ENCODE measurements at regions not wholly inside any gene's neighbourhood (a gene's known extent, or its start where the extent isn't known, plus 50 kb on each side); places are given as distances from the start of the nearest gene placed in this dataset.

DNA sequence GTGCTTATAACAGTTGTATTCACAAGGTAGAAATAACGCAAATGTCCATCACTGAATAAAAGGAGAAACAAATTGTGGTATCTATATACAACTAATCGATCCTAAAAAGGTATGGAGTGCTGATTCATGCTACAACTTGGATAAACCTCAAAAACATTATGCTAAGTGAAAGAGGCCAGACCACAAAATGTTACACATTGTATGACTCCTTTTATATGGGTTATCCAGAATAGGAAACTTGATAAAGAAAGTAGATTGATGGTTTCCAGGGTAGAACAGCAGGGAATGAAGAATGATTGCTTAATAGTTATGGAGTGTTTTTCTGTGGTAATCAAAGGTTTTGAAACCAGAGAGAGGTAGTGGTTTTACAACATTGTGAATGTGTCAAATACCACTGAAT is 432.2 kb upstream of the TRIB2 start:
- TF ChIP-seq, protein P1, sequence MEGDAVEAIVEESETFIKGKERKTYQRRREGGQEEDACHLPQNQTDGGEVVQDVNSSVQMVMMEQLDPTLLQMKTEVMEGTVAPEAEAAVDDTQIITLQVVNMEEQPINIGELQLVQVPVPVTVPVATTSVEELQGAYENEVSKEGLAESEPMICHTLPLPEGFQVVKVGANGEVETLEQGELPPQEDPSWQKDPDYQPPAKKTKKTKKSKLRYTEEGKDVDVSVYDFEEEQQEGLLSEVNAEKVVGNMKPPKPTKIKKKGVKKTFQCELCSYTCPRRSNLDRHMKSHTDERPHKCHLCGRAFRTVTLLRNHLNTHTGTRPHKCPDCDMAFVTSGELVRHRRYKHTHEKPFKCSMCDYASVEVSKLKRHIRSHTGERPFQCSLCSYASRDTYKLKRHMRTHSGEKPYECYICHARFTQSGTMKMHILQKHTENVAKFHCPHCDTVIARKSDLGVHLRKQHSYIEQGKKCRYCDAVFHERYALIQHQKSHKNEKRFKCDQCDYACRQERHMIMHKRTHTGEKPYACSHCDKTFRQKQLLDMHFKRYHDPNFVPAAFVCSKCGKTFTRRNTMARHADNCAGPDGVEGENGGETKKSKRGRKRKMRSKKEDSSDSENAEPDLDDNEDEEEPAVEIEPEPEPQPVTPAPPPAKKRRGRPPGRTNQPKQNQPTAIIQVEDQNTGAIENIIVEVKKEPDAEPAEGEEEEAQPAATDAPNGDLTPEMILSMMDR (IDR thresholded peaks at IDR 0.05; ENCODE audit: borderline replicate concordance, control extremely low read depth, extremely low read depth, insufficient read depth, missing control alignments) = no peak
- no peak for DNase-seq (ENCODE audit: low spot score)
- in situ Hi-C loops (cut with MboI; ENCODE audit: low sequenced_read_pairs, unreplicated experiment) = no loop called here

DNA sequence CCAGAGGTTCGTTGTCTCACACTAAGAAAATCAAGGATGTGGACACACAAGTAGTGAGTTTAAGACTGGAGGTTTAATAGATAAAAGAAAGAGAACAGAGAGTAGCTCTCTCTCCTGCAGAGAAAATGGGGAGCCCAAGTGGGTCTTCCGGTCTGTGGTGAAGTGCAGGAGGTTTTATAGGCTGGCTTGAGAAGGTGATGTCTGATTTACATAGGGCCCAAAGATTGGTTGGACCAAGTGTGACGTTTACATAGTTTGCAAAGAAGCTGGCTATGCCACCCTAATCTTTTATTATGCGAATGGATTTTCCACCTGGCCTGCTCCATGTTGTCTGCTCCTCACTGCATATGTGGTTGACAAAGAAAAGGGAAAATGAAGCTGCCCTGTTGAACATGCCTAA is 430.4 kb upstream of the TRIB2 start:
- in situ Hi-C loops (cut with MboI; ENCODE audit: low sequenced_read_pairs, unreplicated experiment) = no loop called here
- TF ChIP-seq, protein P1 (IDR thresholded peaks at IDR 0.05; ENCODE audit: borderline replicate concordance, control extremely low read depth, extremely low read depth, insufficient read depth, missing control alignments) = no peak
- DNase-seq (ENCODE audit: low spot score) = no peak

- in situ Hi-C loops (cut with MboI; ENCODE audit: low sequenced_read_pairs, unreplicated experiment) = no loop called here
- TF ChIP-seq, protein P1 (IDR thresholded peaks at IDR 0.05; ENCODE audit: borderline replicate concordance, control extremely low read depth, extremely low read depth, insufficient read depth, missing control alignments) = no peak
- DNase-seq (ENCODE audit: low spot score) = no peak
These were observed 429.4 kb upstream of the TRIB2 start for GRCh38 chr2:12287220-12287751.

DNA sequence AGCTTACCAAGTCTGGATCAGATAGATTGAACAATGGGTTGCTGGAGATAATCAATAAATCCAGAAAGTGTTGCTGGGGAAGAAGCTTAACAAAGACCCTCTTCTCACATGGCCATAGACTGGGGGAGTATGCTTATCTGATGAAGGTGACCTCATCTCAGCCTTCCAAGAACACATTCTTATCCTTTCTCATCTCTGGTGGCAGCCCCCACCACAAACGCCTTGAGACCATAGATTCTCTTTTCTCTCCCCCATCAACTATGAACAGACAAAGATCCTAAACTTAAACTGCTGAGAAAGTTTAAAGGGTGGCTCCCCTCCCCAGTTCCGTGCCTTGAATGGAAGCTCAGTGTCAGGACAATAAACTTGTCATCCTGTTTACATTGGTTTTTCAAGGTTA is 428.7 kb upstream of the TRIB2 start:
- no peak for DNase-seq (ENCODE audit: low spot score)
- TF ChIP-seq, protein P1 (IDR thresholded peaks at IDR 0.05; ENCODE audit: borderline replicate concordance, control extremely low read depth, extremely low read depth, insufficient read depth, missing control alignments) = no peak

DNA sequence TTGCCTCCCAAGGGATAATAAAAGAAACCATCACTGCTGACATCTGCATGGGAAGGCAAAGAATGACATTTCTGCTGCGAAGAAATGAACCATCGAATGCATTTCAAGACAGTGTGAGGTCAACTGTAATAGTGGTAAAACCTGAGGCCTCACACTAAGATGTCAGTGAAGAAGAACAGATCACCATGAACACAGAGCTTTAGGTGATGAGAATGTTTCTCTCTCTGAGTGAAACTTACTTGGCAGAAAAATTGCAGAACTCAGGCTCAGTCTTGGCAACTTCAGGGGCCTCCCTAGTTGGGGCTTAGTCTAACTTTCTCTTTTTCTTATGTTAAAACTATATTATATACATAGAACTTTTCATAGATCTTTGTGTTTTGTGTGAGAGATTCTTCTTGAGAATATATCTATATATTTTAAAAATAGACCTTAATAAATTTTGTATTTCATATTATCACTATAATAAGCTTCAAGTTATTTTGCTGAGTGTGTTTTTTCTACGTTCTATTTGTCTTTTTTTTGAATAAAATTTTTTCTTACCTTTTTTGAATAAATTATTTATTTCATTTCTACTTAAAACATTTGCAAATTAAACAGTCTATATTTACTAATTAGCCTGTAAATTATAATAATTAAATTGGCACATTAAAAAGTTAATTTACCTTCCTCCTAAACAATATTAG is 427.5 kb upstream of the TRIB2 start:
- TF ChIP-seq, protein P1 (IDR thresholded peaks at IDR 0.05; ENCODE audit: borderline replicate concordance, control extremely low read depth, extremely low read depth, insufficient read depth, missing control alignments) = no peak
- in situ Hi-C loops (cut with MboI; ENCODE audit: low sequenced_read_pairs, unreplicated experiment) = no loop called here
- DNase-seq (ENCODE audit: low spot score) = no peak

More for the DNA sequence above, 428.7 kb upstream of the TRIB2 start:
- in situ Hi-C loops (cut with MboI; ENCODE audit: low sequenced_read_pairs, unreplicated experiment) = no loop called here

DNA sequence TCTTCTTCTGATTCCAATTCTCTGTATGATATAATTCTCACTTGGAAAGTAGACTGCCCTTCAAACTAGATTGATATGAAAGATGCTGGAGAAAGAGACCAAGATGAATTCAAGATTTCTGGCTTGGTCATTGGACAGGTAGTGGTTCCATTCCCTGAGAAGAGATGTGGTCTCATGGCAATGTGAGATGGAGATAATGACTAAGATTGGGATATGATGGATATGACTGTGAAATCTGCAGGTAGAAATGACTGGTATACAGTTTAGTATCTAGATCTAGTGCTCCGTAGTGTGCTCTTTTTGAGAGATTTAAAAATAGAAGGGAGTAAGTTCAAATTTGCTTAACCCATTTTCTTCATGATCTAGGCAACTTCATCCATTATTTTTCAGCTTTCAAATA is 425.4 kb upstream of the TRIB2 start:
- DNase-seq (ENCODE audit: low spot score) = no peak
- TF ChIP-seq, protein P1 (IDR thresholded peaks at IDR 0.05; ENCODE audit: borderline replicate concordance, control extremely low read depth, extremely low read depth, insufficient read depth, missing control alignments) = no peak
- in situ Hi-C loops (cut with MboI; ENCODE audit: low sequenced_read_pairs, unreplicated experiment) = no loop called here

All from GM13976 (cell line).